SK-N-MC (cell line): ENCODE measurements at regions not wholly inside any gene's neighbourhood (a gene's known extent, or its start where the extent isn't known, plus 50 kb on each side); places are given as distances from the start of the nearest gene placed in this dataset.

Source experiments
- EZH2 ChIP-seq: fragments of 200-600 bp; sonication (generic); IDR thresholded peaks from one replicate; pipeline ENCODE4 v1.6.1; 2017; ENCODE audit warnings: antibody characterized with exemption
- FOXP2 ChIP-seq: optimal IDR thresholded peaks from 2 replicates; pipeline ENCODE3; 2011; ENCODE audit warnings: mild to moderate bottlenecking, moderate library complexity; ENCODE audit not compliant: insufficient read depth; ENCODE audit errors: extremely low read length, control extremely low read depth
- POLR2AphosphoS5 ChIP-seq: IDR thresholded peaks from 2 replicates; pipeline ENCODE4 v1.6.1; 2012; ENCODE audit warnings: mild to moderate bottlenecking, low read depth, low read length, borderline replicate concordance

GRCh38 chr12:111099186-111099585 is 178.8 kb upstream of the MYL2 start:
- TF ChIP-seq POLR2AphosphoS5: no peak
- TF ChIP-seq EZH2: no peak
- no peak for TF ChIP-seq FOXP2
